ENCODE measurements at regions not wholly inside any gene's neighbourhood (a gene's known extent, or its start where the extent isn't known, plus 50 kb on each side); places are given as distances from the start of the nearest gene placed in this dataset.

DNA sequence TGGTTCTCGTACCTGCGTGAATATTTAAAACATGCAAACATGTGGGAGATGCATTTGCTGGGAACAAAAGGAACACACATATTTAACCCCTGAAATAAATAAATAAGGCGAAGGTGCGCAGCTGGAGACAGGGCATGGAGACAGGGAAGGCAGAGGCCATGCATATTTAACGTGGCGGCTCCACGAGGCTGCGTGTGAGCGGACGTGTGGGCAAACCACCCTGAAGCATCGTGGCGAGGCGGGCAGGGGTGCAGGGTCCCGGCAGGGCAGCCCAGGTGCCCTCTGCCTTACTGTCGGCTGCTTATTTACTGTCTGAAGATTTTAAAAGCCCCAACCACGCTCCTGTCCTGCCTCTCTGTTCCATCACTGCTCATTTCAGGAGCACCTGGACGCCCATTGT, 104.0 kb upstream of the ACTRT2 start:
- TF ChIP-seq, protein P1, sequence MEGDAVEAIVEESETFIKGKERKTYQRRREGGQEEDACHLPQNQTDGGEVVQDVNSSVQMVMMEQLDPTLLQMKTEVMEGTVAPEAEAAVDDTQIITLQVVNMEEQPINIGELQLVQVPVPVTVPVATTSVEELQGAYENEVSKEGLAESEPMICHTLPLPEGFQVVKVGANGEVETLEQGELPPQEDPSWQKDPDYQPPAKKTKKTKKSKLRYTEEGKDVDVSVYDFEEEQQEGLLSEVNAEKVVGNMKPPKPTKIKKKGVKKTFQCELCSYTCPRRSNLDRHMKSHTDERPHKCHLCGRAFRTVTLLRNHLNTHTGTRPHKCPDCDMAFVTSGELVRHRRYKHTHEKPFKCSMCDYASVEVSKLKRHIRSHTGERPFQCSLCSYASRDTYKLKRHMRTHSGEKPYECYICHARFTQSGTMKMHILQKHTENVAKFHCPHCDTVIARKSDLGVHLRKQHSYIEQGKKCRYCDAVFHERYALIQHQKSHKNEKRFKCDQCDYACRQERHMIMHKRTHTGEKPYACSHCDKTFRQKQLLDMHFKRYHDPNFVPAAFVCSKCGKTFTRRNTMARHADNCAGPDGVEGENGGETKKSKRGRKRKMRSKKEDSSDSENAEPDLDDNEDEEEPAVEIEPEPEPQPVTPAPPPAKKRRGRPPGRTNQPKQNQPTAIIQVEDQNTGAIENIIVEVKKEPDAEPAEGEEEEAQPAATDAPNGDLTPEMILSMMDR (IDR thresholded peaks at IDR 0.05; ENCODE audit: low read length) = no peak
- no peak for TF ChIP-seq EZH2 (IDR thresholded peaks at IDR 0.05; ENCODE audit: borderline replicate concordance, low read length)

Measured in OCI-LY1 (cell line).